ENCODE measurements at regions not wholly inside any gene's neighbourhood (a gene's known extent, or its start where the extent isn't known, plus 50 kb on each side); places are given as distances from the start of the nearest gene placed in this dataset.
A peak's percentile ranks its signal among the peaks of the same experiment; 100 is the strongest.
"Not testable (repeated sequence)": the region's sequence is repeated elsewhere in the genome, so short reads cannot be mapped to it uniquely, and the experiment has no call there.

GRCh38 chr14:105723776-105724175 lies 197.4 kb downstream of the TMEM121 start:
- H3K4me3 ChIP-seq; H3K36me3 ChIP-seq; H3K27ac ChIP-seq; H3K4me1 ChIP-seq; intact Hi-C loops (cut with DNase I); ATAC-seq; H3K27me3 ChIP-seq (ENCODE audit: low read depth); DNase-seq; H3K9me3 ChIP-seq: not testable (repeated sequence)

- DNase-seq; H3K27ac ChIP-seq; H3K27me3 ChIP-seq (ENCODE audit: low read depth); H3K9me3 ChIP-seq; H3K36me3 ChIP-seq; H3K4me3 ChIP-seq; H3K4me1 ChIP-seq; intact Hi-C loops (cut with DNase I): not testable (repeated sequence)
- ATAC-seq, result peak in 1 of 2 donors; percentile 33
Observed at GRCh38 chr14:105729825-105730368, 203.5 kb downstream of the TMEM121 start.

GRCh38 chr14:105730731-105731130 lies 204.3 kb downstream of the TMEM121 start:
- H3K9me3 ChIP-seq; H3K27ac ChIP-seq; H3K4me3 ChIP-seq; H3K27me3 ChIP-seq (ENCODE audit: low read depth); H3K4me1 ChIP-seq; DNase-seq; H3K36me3 ChIP-seq; ATAC-seq; intact Hi-C loops (cut with DNase I): not testable (repeated sequence)

GRCh38 chr14:105731221-105731985 lies 205.0 kb downstream of the TMEM121 start:
- H3K4me1 ChIP-seq; H3K4me3 ChIP-seq; H3K27me3 ChIP-seq (ENCODE audit: low read depth); intact Hi-C loops (cut with DNase I); H3K9me3 ChIP-seq; H3K27ac ChIP-seq; H3K36me3 ChIP-seq; DNase-seq: not testable (repeated sequence)
- ATAC-seq, result peak; percentile 11 to 22

DNA sequence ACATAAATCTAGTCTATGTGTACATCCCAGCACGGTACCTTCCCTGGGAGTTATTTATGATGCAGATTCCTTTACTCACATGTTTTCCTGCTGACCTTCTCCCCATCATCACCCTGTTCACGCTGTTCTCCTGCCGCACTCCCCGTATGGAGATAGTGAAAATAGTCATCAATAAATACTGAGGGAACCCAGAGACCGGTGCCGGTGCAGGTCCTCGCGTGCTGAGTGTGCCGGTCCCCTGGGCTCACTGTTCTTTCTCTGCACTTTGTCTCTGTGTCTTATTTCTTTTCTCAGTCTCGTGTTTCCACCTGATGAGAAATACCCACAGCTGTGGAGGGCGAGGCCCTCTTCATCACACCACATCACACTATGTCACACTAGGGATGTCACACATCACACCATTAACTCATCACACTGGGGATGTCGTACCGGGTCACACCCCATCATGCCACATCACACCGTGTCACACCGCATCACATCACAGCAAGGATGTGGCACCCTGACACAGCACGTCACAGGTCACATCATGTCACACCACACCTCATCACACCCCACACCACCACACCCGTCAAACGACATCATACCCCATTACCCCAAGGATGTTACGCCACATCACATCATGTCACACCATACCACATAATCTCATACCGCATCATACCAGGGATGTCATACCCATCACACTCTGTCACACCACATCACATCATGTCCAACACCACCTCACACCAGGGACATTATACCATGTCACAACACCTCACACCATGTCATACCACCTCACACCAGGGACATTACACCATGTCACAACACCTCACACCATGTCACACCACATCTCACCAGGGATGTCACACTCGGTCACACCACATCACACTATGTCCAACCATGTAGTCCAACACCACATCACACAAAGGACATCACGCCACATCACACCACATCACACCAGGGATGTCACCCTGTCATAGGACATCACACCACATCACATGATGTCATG lies 207.0 kb downstream of the TMEM121 start:
- H3K4me3 ChIP-seq, result no peak overlapping the region
- no peaks in the 10 kb centered on the region for H3K27me3 ChIP-seq (ENCODE audit: low read depth)
- H3K4me1 ChIP-seq, result no peaks in the 10 kb centered on the region
- TF ChIP-seq, protein P1, sequence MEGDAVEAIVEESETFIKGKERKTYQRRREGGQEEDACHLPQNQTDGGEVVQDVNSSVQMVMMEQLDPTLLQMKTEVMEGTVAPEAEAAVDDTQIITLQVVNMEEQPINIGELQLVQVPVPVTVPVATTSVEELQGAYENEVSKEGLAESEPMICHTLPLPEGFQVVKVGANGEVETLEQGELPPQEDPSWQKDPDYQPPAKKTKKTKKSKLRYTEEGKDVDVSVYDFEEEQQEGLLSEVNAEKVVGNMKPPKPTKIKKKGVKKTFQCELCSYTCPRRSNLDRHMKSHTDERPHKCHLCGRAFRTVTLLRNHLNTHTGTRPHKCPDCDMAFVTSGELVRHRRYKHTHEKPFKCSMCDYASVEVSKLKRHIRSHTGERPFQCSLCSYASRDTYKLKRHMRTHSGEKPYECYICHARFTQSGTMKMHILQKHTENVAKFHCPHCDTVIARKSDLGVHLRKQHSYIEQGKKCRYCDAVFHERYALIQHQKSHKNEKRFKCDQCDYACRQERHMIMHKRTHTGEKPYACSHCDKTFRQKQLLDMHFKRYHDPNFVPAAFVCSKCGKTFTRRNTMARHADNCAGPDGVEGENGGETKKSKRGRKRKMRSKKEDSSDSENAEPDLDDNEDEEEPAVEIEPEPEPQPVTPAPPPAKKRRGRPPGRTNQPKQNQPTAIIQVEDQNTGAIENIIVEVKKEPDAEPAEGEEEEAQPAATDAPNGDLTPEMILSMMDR (IDR thresholded peaks at IDR 0.05), result no peak
- H3K36me3 ChIP-seq, result no peaks in the 10 kb centered on the region
- no peak for ATAC-seq
- no peak for DNase-seq
- intact Hi-C loops (cut with DNase I), result no loop called here
- H3K9me3 ChIP-seq, result no peaks in the 10 kb centered on the region
- no peak overlapping the region for H3K27ac ChIP-seq

GRCh38 chr14:105734241-105734640 lies 207.9 kb downstream of the TMEM121 start:
- ATAC-seq, result peak in 1 of 2 donors; percentile 38
- H3K27me3 ChIP-seq (ENCODE audit: low read depth); H3K4me1 ChIP-seq; DNase-seq; intact Hi-C loops (cut with DNase I); H3K27ac ChIP-seq; H3K4me3 ChIP-seq; H3K9me3 ChIP-seq; H3K36me3 ChIP-seq: not testable (repeated sequence)

DNA sequence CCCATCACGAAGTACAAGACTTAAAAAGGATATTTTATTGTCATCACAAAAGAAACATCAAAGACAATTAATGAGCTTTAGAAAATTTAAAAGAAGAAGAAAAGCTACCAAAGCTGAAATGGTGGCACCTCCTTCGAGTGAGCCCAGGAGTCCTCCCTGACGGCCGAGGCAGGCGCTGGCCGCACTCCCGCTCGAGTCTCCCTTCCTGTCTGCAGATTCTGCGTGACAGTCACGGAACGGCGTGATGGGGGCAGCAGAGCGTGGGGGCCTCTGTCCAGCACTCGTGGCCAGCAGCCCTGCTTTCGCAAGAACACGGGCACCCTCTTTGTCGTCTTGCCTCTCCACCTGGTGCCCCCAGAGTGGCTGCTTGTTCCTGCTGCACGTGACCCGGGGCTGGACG lies 209.9 kb downstream of the TMEM121 start:
- intact Hi-C loops (cut with DNase I); H3K27ac ChIP-seq; DNase-seq: not testable (repeated sequence)

GRCh38 chr14:105737504-105738246 lies 211.3 kb downstream of the TMEM121 start:
- no peak overlapping the region for H3K27ac ChIP-seq
- ATAC-seq (peak in 1 of 2 donors; percentile 17), DNase-seq (no peak)
- TF ChIP-seq, protein P1 (IDR thresholded peaks at IDR 0.05), result no peak
- H3K36me3 ChIP-seq, result no peaks in the 10 kb centered on the region
- H3K27me3 ChIP-seq (ENCODE audit: low read depth), result no peaks in the 10 kb centered on the region
- no peaks in the 10 kb centered on the region for H3K9me3 ChIP-seq
- no peak overlapping the region for H3K4me3 ChIP-seq
- intact Hi-C loops (cut with DNase I), result no loop called here
- H3K4me1 ChIP-seq, result no peaks in the 10 kb centered on the region

More for the DNA sequence above, 209.9 kb downstream of the TMEM121 start:
- H3K4me3 ChIP-seq; ATAC-seq; H3K27me3 ChIP-seq (ENCODE audit: low read depth); H3K36me3 ChIP-seq; H3K9me3 ChIP-seq; H3K4me1 ChIP-seq: not testable (repeated sequence)

Measured in lower lobe of right lung (tissue), 2 donors.